Spleen (tissue), 7 donors: ENCODE measurements at regions not wholly inside any gene's neighbourhood (a gene's known extent, or its start where the extent isn't known, plus 50 kb on each side); places are given as distances from the start of the nearest gene placed in this dataset.

Source experiments
- POLR2A ChIP-seq, 3 donors: fragments of 450-650 bp; IDR thresholded peaks; one replicate each; pipeline ENCODE4 v1.5.1; 2017; ENCODE audit warnings: antibody characterized with exemption in 3 of 3, mild to moderate bottlenecking in 1 of 3
- TF ChIP-seq, protein P1 (sequence below), 11 experiments: fragments of 200-600 bp in 7 of 11; fragments of 450-650 bp in 4 of 11; sonication (generic) in 4 of 11; IDR thresholded peaks in 8 of 11; conservative IDR thresholded peaks in 3 of 11; 1 replicate in 7 of 11; 2 replicates in 4 of 11; pipeline versions ENCODE4 v1.4.0 to v1.8.0; 2016 to 2021; ENCODE audit warnings: antibody characterized with exemption in 11 of 11, inconsistent platforms in 4 of 11, mild to moderate bottlenecking in 1 of 11
- donor health status: DM: no; HTN: no; CAD: no; lungs with moderate emphysema.
- donor health status: DM: no; HTN: no; CAD: no.
- donor health status: DM: no; HTN: no; CAD: no.

GRCh38 chr6:150656156-150656555, 56.5 kb downstream of the PLEKHG1 start:
- TF ChIP-seq, protein P1, sequence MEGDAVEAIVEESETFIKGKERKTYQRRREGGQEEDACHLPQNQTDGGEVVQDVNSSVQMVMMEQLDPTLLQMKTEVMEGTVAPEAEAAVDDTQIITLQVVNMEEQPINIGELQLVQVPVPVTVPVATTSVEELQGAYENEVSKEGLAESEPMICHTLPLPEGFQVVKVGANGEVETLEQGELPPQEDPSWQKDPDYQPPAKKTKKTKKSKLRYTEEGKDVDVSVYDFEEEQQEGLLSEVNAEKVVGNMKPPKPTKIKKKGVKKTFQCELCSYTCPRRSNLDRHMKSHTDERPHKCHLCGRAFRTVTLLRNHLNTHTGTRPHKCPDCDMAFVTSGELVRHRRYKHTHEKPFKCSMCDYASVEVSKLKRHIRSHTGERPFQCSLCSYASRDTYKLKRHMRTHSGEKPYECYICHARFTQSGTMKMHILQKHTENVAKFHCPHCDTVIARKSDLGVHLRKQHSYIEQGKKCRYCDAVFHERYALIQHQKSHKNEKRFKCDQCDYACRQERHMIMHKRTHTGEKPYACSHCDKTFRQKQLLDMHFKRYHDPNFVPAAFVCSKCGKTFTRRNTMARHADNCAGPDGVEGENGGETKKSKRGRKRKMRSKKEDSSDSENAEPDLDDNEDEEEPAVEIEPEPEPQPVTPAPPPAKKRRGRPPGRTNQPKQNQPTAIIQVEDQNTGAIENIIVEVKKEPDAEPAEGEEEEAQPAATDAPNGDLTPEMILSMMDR (IDR thresholded peaks at IDR 0.05 in 8 of 11, conservative IDR thresholded peaks at IDR 0.05 in 3 of 11) = no peak
- TF ChIP-seq POLR2A (IDR thresholded peaks at IDR 0.05) = no peak
